ENCODE measurements at regions not wholly inside any gene's neighbourhood (a gene's known extent, or its start where the extent isn't known, plus 50 kb on each side); places are given as distances from the start of the nearest gene placed in this dataset.
"Not testable (repeated sequence)": the region's sequence is repeated elsewhere in the genome, so short reads cannot be mapped to it uniquely, and the experiment has no call there.

- H3K4me1 Mint-ChIP-seq, result peaks cover 10% of the 10 kb centered on the region
- not testable (repeated sequence) for DNase-seq (ENCODE audit: low spot score); H3K27ac ChIP-seq (ENCODE audit: low read depth); H3K4me2 ChIP-seq; H3K36me3 Mint-ChIP-seq (ENCODE audit: low read depth); H3K4me3 Mint-ChIP-seq; H3K79me2 ChIP-seq (replicated peaks; ENCODE audit: insufficient read depth); H3K36me3 ChIP-seq (ENCODE audit: insufficient read depth); H3K27me3 ChIP-seq (ENCODE audit: insufficient read depth); H3K9me2 ChIP-seq (ENCODE audit: insufficient read depth); H3F3A ChIP-seq (replicated peaks; ENCODE audit: low read depth); ATAC-seq; H2AFZ ChIP-seq; H4K20me1 ChIP-seq (replicated peaks; ENCODE audit: insufficient read depth); H3K4me1 ChIP-seq (ENCODE audit: insufficient read depth); H3K27ac Mint-ChIP-seq; H3K4me3 ChIP-seq; H3K9me3 Mint-ChIP-seq
- H3K27me3 Mint-ChIP-seq (ENCODE audit: insufficient read depth, low read depth, poor library complexity), result peaks cover 10% of the 10 kb centered on the region
Measured at GRCh38 chr1:862601-863000, 61.1 kb upstream of the SAMD11 start.

GRCh38 chr1:865633-866032 lies 58.1 kb upstream of the SAMD11 start:
- H3K27me3 ChIP-seq (ENCODE audit: insufficient read depth), result peaks cover 30% of the 10 kb centered on the region
- H3K9me3 Mint-ChIP-seq; H3K4me3 ChIP-seq; H3K79me2 ChIP-seq (replicated peaks; ENCODE audit: insufficient read depth); H3K36me3 Mint-ChIP-seq (ENCODE audit: low read depth); H3K4me1 ChIP-seq (ENCODE audit: insufficient read depth); H3K4me3 Mint-ChIP-seq; H3K4me1 Mint-ChIP-seq; H3K27ac Mint-ChIP-seq; DNase-seq (ENCODE audit: low spot score); H3K36me3 ChIP-seq (ENCODE audit: insufficient read depth); H3K4me2 ChIP-seq; H3K9me2 ChIP-seq (ENCODE audit: insufficient read depth); H3K27ac ChIP-seq (ENCODE audit: low read depth); ATAC-seq; H3F3A ChIP-seq (replicated peaks; ENCODE audit: low read depth); H2AFZ ChIP-seq; H4K20me1 ChIP-seq (replicated peaks; ENCODE audit: insufficient read depth): not testable (repeated sequence)
- H3K27me3 Mint-ChIP-seq (ENCODE audit: insufficient read depth, low read depth, poor library complexity), result peaks cover 24% of the 10 kb centered on the region

DNA sequence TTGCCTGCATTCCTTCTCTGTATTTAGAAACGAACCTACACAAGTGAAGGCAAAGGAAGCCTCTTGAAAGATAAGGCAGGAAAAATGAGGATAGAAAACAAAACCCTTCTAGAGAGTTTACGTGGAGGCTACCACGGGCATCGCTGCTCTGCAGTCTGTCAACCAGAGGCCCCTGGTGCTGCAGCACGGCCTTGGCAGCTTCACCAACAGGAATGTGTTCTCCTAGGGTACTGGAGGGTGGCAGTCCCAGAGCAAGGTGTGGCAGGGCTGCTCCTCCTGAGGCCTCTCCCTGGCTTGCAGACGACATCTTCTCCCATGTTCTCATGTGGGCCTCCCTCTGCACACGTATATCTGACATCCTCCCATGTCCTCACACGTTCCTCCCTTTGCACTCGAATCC lies 57.6 kb upstream of the SAMD11 start:
- no peaks in the 10 kb centered on the region for H3K9me2 ChIP-seq (ENCODE audit: insufficient read depth)
- 0 out of 2 replicates have a peak, but pooled peaks cover 3% of the 10 kb centered on the region for H4K20me1 ChIP-seq (replicated peaks; ENCODE audit: insufficient read depth)
- H3K27ac ChIP-seq (ENCODE audit: low read depth), result no peak overlapping the region
- H3K27me3 Mint-ChIP-seq (ENCODE audit: insufficient read depth, low read depth, poor library complexity), result peaks cover 23% of the 10 kb centered on the region
- H3K4me1 ChIP-seq (ENCODE audit: insufficient read depth), result no peaks in the 10 kb centered on the region
- TF ChIP-seq ZNF114 (CRISPR knock-in tag; IDR thresholded peaks at IDR 0.05) (no peak), CREB1 (CRISPR knock-in tag; IDR thresholded peaks at IDR 0.05; ENCODE audit: low read depth) (no peak), STAT1 (IDR thresholded peaks at IDR 0.05; ENCODE audit: unreplicated experiment) (no peak), JUNB (IDR thresholded peaks at IDR 0.05; ENCODE audit: unreplicated experiment) (no peak), EZH2 (IDR thresholded peaks at IDR 0.05; ENCODE audit: low read depth, unreplicated experiment) (no peak)
- DNase-seq (ENCODE audit: low spot score) (no peak), ATAC-seq (no peak)
- no peaks in the 10 kb centered on the region for H3F3A ChIP-seq (replicated peaks; ENCODE audit: low read depth)
- no peak overlapping the region for H3K4me3 Mint-ChIP-seq
- H3K36me3 ChIP-seq (ENCODE audit: insufficient read depth), result no peaks in the 10 kb centered on the region
- no peaks in the 10 kb centered on the region; the same call in 2 of the 3 replicates for H3K9me3 Mint-ChIP-seq
- H3K4me3 ChIP-seq, result no peak overlapping the region
- H3K27ac Mint-ChIP-seq, result no peak overlapping the region
- H2AFZ ChIP-seq, result no peak overlapping the region
- H3K36me3 Mint-ChIP-seq (ENCODE audit: low read depth), result no peaks in the 10 kb centered on the region
- peaks cover 35% of the 10 kb centered on the region for H3K27me3 ChIP-seq (ENCODE audit: insufficient read depth)
- no peak overlapping the region for H3K4me2 ChIP-seq
- H3K4me1 Mint-ChIP-seq, result no peaks in the 10 kb centered on the region
- H3K79me2 ChIP-seq (replicated peaks; ENCODE audit: insufficient read depth), result no peaks in the 10 kb centered on the region

- H3K4me2 ChIP-seq; DNase-seq (ENCODE audit: low spot score); H3K36me3 ChIP-seq (ENCODE audit: insufficient read depth); H4K20me1 ChIP-seq (replicated peaks; ENCODE audit: insufficient read depth); H2AFZ ChIP-seq; H3K27ac ChIP-seq (ENCODE audit: low read depth); H3F3A ChIP-seq (replicated peaks; ENCODE audit: low read depth); H3K4me1 ChIP-seq (ENCODE audit: insufficient read depth); H3K4me3 ChIP-seq; H3K9me3 Mint-ChIP-seq; H3K4me1 Mint-ChIP-seq; H3K9me2 ChIP-seq (ENCODE audit: insufficient read depth); ATAC-seq; H3K79me2 ChIP-seq (replicated peaks; ENCODE audit: insufficient read depth); H3K27ac Mint-ChIP-seq; H3K4me3 Mint-ChIP-seq; H3K36me3 Mint-ChIP-seq (ENCODE audit: low read depth): not testable (repeated sequence)
- H3K27me3 Mint-ChIP-seq (ENCODE audit: insufficient read depth, low read depth, poor library complexity), result peaks cover 23% of the 10 kb centered on the region
- peaks cover 39% of the 10 kb centered on the region for H3K27me3 ChIP-seq (ENCODE audit: insufficient read depth)
Measured at GRCh38 chr1:866631-867299, 57.0 kb upstream of the SAMD11 start.

GRCh38 chr1:867550-867949 lies 56.2 kb upstream of the SAMD11 start:
- H4K20me1 ChIP-seq (replicated peaks; ENCODE audit: insufficient read depth); H3F3A ChIP-seq (replicated peaks; ENCODE audit: low read depth); H2AFZ ChIP-seq; H3K4me1 ChIP-seq (ENCODE audit: insufficient read depth); DNase-seq (ENCODE audit: low spot score); H3K79me2 ChIP-seq (replicated peaks; ENCODE audit: insufficient read depth); H3K36me3 ChIP-seq (ENCODE audit: insufficient read depth); ATAC-seq; H3K4me1 Mint-ChIP-seq; H3K9me2 ChIP-seq (ENCODE audit: insufficient read depth); H3K27ac Mint-ChIP-seq; H3K27ac ChIP-seq (ENCODE audit: low read depth); H3K4me3 ChIP-seq; H3K36me3 Mint-ChIP-seq (ENCODE audit: low read depth); H3K9me3 Mint-ChIP-seq; H3K4me2 ChIP-seq; H3K4me3 Mint-ChIP-seq: not testable (repeated sequence)
- H3K27me3 Mint-ChIP-seq (ENCODE audit: insufficient read depth, low read depth, poor library complexity), result peaks cover 23% of the 10 kb centered on the region
- H3K27me3 ChIP-seq (ENCODE audit: insufficient read depth), result peaks cover 34% of the 10 kb centered on the region
